Endothelial cell of umbilical vein (primary cell): ENCODE measurements at regions not wholly inside any gene's neighbourhood (a gene's known extent, or its start where the extent isn't known, plus 50 kb on each side); places are given as distances from the start of the nearest gene placed in this dataset.
"Not testable (repeated sequence)": the region's sequence is repeated elsewhere in the genome, so short reads cannot be mapped to it uniquely, and the experiment has no call there.

Experiments used
- CTCF ChIP-seq, 2 donors: IDR thresholded peaks; 1 replicate in 1 of 2; 2 replicates in 1 of 2; pipeline ENCODE4 v1.5.1; 2011; ENCODE audit warnings: low read length in 2 of 2, mild to moderate bottlenecking in 2 of 2, moderate library complexity in 2 of 2, control low read depth in 1 of 2, inconsistent platforms in 1 of 2, low read depth in 1 of 2; ENCODE audit not compliant: insufficient read depth in 1 of 2; ENCODE audit errors: extremely low read depth in 1 of 2
- EZH2 ChIP-seq: IDR thresholded peaks from 2 replicates; pipeline ENCODE4 v1.6.1; 2012; ENCODE audit warnings: borderline replicate concordance, low read depth, mild to moderate bottlenecking, moderate library complexity, low read length, inconsistent platforms; ENCODE audit not compliant: severe bottlenecking
- TF ChIP-seq, protein P1 (sequence below): IDR thresholded peaks from 2 replicates; pipeline ENCODE4 v1.6.1; 2011; ENCODE audit not compliant: insufficient read depth, insufficient read length

- TF ChIP-seq CTCF (IDR thresholded peaks at IDR 0.05; ENCODE audit: extremely low read depth in 1 of 2, insufficient read depth in 1 of 2, low read depth in 1 of 2, low read length in 2 of 2); EZH2: not testable (repeated sequence)
- TF ChIP-seq, protein P1, sequence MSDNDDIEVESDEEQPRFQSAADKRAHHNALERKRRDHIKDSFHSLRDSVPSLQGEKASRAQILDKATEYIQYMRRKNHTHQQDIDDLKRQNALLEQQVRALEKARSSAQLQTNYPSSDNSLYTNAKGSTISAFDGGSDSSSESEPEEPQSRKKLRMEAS = not testable (repeated sequence)
These were observed 101.7 kb upstream of the NIPA1 start for GRCh38 chr15:22684786-22685185.
